ENCODE measurements at regions not wholly inside any gene's neighbourhood (a gene's known extent, or its start where the extent isn't known, plus 50 kb on each side); places are given as distances from the start of the nearest gene placed in this dataset.

DNA sequence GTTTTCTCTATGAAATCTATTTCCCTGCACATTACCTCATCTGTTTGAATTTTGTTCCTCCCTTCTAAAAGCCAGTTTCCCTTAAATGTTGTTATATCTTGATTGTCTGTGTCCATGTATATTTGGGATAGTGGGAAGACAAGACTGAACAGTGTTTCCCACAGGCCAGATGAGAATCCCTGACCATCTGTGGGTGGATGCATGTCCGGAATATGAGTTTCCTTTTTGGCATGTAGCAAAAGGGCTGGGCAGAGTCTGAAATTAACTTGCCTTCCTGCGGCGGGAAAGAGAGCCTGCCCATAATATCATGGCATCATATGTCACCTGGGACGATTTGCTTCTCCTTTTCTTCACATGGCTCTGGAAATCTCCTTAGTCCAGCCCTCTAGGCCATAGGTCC lies 385.8 kb upstream of the MAF start:
- TF ChIP-seq, protein P1, sequence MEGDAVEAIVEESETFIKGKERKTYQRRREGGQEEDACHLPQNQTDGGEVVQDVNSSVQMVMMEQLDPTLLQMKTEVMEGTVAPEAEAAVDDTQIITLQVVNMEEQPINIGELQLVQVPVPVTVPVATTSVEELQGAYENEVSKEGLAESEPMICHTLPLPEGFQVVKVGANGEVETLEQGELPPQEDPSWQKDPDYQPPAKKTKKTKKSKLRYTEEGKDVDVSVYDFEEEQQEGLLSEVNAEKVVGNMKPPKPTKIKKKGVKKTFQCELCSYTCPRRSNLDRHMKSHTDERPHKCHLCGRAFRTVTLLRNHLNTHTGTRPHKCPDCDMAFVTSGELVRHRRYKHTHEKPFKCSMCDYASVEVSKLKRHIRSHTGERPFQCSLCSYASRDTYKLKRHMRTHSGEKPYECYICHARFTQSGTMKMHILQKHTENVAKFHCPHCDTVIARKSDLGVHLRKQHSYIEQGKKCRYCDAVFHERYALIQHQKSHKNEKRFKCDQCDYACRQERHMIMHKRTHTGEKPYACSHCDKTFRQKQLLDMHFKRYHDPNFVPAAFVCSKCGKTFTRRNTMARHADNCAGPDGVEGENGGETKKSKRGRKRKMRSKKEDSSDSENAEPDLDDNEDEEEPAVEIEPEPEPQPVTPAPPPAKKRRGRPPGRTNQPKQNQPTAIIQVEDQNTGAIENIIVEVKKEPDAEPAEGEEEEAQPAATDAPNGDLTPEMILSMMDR (IDR thresholded peaks at IDR 0.05) = no peak
- TF ChIP-seq POLR2A (IDR thresholded peaks at IDR 0.05) = no peak
